AG10803 (cell line): ENCODE measurements at regions not wholly inside any gene's neighbourhood (a gene's known extent, or its start where the extent isn't known, plus 50 kb on each side); places are given as distances from the start of the nearest gene placed in this dataset.

Experiments
- DNase-seq: peaks from one replicate; pipeline ENCODE4 v3.0.0; 2010; ENCODE audit warnings: low read depth
- H3K4me3 ChIP-seq: 2 replicates; pipeline ENCODE4 v1.5.1; 2011; ENCODE audit warnings: mild to moderate bottlenecking, low read length, control low read depth
- TF ChIP-seq, protein P1 (sequence below): conservative IDR thresholded peaks from 2 replicates; pipeline ENCODE4 v1.5.1; 2011; ENCODE audit warnings: mild to moderate bottlenecking, low read length, control low read depth, inconsistent platforms

DNA sequence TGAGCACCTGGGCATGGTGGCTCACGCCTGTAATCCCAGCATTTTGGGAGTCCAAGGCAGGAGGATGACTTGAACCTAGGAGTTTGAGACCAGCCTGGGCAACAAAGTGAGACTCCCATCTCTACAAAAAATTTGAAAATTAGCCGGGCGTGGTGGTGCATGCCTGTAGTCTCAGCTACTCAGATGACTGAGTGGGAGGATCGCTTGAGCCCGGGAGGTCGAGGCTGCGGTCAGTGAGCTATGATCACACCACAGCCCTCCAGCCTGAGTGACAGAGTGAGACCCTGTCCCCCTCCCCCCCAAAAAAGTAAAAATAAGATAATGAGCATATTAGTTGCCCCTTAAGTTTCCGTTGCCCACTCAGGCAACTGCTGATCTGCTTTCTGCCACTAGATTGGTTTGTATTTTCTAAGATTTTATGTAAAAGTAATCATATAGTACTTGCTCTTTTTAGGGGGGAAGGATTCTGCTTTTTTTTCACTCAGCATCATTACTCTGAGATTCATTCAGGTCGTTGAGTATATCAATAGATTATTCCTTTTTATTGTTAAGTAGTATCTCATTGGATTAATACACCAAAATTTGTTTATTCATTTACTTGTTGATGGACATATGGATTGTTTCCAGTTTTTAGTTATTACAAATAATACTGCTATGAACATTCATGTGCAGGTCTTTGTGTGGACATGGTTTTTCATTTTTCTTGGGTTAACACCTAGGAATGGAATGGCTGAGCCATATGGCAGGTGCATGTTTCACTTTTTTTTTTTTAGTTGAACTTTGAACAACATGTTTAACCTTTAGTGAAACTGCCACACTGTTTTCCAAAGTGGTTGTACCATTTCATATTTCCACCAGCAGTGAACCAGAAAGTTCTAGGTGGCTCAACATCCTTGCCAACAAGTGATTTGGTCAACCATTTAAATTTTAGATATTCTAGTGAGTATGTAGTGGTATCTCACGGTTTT is 75.0 kb upstream of the SPRED2 start:
- H3K4me3 ChIP-seq: no peak overlapping the region
- TF ChIP-seq, protein P1, sequence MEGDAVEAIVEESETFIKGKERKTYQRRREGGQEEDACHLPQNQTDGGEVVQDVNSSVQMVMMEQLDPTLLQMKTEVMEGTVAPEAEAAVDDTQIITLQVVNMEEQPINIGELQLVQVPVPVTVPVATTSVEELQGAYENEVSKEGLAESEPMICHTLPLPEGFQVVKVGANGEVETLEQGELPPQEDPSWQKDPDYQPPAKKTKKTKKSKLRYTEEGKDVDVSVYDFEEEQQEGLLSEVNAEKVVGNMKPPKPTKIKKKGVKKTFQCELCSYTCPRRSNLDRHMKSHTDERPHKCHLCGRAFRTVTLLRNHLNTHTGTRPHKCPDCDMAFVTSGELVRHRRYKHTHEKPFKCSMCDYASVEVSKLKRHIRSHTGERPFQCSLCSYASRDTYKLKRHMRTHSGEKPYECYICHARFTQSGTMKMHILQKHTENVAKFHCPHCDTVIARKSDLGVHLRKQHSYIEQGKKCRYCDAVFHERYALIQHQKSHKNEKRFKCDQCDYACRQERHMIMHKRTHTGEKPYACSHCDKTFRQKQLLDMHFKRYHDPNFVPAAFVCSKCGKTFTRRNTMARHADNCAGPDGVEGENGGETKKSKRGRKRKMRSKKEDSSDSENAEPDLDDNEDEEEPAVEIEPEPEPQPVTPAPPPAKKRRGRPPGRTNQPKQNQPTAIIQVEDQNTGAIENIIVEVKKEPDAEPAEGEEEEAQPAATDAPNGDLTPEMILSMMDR: no peak
- DNase-seq: no peak

DNA sequence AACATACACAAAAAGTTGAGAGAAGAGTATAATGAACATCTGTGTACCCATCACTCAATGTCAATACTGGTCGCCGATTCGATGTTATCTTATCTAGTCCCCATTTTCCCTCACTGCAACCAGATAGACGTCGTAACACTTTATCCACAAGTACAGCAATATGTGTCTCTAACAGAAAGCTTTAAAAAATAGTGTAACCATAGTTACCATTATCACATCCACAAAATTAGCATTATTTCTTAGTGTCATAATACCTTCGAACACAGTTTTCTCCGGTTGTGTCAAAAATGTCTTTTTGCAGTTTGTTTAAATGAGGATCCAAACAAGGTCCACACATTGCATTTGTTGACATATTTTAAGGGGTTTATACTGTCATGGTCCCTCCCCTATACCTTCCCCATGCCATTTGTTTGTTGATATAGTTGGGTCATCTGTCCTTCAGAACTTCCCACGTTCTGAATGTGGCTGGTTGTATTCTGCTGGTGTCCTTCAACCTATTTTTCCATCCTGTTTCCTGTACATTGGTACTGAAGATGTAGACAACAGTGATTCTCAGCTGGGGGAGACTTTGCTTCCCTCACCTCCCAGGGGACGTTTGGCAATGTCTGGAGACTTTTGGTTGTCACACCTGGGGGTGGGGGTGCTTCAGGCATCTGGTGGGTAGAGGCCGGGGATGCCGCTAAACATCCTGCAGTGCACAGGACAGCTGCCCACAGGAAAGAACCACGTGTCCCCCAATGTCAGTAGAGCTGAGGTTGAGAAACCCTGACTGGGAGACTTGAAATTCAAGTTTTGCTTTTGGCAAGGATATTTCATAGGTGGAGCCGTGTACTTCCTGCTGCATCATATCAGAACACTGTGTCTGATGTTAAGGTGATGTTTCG is 72.7 kb upstream of the SPRED2 start:
- no peak overlapping the region for H3K4me3 ChIP-seq
- TF ChIP-seq, protein P1: no peak
- DNase-seq: no peak

DNA sequence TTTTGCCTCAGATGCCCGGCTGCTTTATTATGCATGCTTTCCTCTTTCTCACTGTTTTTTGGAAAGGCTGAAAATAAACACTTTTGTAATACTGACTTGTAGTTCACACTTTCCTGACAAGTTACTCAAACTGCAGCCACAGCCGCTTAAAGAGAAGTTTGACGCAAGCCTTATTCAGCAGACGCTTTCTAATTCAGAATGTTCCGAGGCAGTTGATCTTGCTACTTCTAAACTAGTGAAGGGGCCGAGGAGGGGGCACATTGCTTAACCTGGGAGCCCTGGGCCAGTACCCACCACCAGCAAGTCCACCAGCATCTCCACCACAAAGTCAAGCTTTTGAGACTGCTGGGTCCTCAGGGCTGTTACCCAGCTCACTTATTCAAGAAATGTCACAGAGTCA is 71.8 kb upstream of the SPRED2 start:
- TF ChIP-seq, protein P1: no peak
- DNase-seq: no peak
- H3K4me3 ChIP-seq: no peak overlapping the region

DNA sequence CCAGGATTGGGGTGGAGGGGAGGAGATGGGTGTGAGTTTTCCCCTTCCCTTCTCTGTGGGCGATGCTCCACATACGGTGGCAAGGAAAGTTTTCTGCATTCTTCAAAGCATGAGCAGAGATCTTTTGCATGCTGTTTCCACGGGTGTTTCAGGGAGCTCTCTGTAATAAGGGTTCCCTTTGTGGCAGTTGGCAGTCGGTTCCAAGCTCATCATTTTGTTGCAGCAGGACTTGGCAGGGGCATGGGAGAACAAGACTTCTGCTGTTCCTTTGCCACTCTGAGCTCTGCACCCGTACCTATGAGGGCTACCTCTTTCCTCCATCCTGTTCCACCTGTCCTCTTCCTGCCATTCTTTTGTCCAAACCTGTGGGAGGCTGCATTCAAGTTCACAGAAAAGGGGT is 71.3 kb upstream of the SPRED2 start:
- H3K4me3 ChIP-seq: no peak overlapping the region
- TF ChIP-seq, protein P1: no peak
- no peak for DNase-seq

DNA sequence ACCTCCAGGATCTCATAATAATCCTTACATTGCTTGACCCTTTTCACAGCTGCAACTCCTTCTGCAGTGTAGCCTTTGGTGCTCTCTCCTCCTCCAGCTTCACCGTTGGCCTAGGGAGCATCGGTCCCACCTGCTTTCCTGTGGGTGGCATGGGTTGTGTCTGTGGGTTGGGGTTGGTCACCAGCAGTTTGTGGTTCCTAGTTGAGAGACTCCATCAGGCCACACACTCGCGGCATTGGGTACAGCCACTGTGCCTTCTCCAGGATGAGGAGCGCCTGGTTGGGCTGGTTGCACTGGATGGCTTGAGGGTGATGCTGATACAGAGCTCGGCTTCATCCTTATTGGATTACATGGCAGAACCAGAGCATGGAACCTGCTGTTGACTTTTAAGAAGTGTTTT is 69.4 kb upstream of the SPRED2 start:
- no peak for DNase-seq
- no peak overlapping the region for H3K4me3 ChIP-seq
- TF ChIP-seq, protein P1: no peak

DNA sequence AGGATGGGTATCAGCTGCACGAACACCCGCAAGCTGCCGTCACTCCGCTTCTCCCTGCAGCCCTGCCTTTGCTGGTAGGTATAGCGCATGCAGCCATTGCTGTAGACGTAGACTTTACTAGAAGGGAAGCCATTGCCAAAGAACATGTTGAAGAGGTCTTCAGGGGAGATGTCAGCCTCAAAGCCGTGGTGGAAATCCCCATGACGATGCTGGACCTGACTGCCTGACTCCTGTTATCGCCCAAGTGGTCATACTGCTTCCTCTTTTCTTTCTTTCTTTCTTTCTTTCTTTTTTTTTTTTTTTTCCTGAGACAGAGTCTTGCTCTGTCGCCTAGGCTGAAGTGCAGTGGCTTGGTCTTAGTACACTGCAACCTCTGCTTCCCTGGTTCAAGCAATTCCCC is 68.7 kb upstream of the SPRED2 start:
- DNase-seq: no peak

More for the DNA sequence above, 68.7 kb upstream of the SPRED2 start:
- no peak overlapping the region for H3K4me3 ChIP-seq
- TF ChIP-seq, protein P1: no peak
